GM18873 (cell line): ENCODE measurements at regions not wholly inside any gene's neighbourhood (a gene's known extent, or its start where the extent isn't known, plus 50 kb on each side); places are given as distances from the start of the nearest gene placed in this dataset.
"Not testable (repeated sequence)": the region's sequence is repeated elsewhere in the genome, so short reads cannot be mapped to it uniquely, and the experiment has no call there.

Experiments
- ATAC-seq: cut with Tn5 transposase; IDR thresholded peaks from one replicate; pipeline ENCODE4 v1.9.1; 2021; ENCODE audit warnings: mild to moderate bottlenecking, moderate library complexity, moderate number of reproducible peaks; ENCODE audit not compliant: unreplicated experiment, low FRiP score

DNA sequence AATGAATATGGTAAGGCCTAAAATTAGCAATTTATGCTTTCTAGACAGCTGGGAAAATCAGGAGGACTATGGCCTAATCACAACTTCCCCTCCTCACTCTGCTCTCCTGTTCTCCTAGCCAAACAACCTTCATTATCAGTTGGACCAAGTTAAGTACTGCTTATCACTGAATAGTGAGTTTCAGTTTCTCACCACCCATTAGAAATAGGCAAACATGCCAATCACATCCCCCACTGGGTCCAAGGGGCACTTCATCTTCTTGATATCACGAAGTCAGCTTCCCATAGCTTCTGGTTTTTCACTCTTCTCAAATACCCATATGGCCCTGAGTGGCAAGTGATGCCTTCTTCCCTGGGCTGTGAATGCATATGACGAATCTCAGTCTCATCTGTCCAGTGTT lies 689.6 kb downstream of the SLITRK5 start:
- no peak for ATAC-seq

DNA sequence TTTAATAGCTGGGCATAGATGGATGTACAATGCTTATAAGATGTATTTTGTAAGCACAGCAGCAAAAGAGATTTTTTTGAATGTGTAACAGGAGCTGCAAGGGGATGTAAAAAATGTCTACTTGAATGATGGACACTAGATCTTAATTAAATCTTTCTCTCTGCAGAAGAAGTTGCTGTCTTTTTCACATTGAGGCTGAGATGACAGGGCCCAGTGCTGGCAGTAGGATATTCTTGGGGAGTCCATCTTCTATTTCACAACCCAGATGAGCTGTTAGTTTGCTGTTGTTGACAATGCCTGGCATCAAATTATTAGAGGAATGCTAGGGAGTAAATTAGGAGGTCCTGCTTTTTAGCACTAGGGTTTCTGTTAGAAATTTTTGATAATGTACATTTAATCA lies 698.7 kb downstream of the SLITRK5 start:
- no peak for ATAC-seq

DNA sequence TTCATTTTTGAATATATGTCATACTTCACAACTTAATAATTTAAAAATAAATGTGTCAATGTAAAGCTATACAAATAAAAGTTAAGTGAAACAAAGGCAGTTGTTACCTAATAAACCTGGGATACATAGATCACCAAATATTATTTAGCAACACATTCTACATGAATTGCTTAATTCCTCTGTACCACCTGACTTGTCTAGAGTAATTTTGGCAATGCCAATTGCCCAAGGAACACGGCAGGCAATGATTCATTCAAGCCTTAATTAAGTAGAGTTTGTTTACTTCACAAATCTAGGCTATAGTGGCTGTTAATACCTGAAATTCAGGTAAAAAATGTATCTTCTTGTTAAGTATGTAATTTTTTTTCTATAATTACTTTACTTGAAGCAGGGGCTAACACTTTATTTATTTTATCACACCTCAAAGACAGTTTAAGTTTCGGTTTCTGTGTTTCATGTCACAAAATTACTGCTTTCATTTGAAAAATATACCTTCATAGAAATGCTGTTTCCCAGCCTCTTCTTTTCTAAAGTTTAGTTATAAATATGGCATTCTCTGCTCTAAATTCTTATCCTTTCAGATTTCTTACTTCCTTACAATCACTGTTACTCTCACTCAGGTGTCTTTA lies 705.7 kb downstream of the SLITRK5 start:
- ATAC-seq: no peak

DNA sequence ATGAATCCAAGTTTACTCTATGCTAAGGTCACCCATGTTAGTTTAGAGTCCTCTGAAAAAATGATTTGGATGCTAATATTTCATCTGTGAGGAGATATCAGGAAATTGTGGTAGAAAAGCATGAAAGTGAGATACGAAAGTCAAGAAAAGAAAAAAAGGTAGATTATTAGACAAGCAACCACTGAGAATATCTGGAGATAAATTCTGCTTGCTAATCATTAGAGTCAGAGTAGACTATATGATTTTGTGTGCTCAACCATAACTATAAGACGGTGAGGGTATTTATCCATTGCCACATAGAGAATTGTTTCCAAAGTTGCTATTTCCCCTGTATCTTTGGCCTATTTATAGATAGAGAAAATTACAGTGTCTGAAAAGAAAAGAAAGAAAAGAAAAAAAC lies 706.7 kb downstream of the SLITRK5 start:
- ATAC-seq: no peak

DNA sequence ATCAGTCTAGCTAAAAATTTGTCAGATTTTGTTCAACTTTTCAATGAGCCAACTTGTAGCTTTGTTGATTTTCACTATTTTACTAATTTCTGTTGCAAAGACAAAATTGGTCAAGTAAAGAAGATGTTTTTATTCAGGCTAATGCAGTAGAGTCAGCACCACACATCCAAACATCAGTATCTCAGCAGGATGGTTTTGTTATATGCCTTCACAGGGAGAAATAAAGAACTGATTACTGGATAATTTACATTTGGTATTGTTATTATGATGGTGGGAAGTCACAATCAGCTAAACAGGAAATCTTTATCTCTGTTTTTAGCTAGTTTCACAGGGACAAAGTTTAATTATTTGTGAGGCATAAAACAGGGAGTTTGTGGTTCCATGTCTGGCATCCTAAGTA lies 713.4 kb downstream of the SLITRK5 start:
- ATAC-seq: no peak

DNA sequence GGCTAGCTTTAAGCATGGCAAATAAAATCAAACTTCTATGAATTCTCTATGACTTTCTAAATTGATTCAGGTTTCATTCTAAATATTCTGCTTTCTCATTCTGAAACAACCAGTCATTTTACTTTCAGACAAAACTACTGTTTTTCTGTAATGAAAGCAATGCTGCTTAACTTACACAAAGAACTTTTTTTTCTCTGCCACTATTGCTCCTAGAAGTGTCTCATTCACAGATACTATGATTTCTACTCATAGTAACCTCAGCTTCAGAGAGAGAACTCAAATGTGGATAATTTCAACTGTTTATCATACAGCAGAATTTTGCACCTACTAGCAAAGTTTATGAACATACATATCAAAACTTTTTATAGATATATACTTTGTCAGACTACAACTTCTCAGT lies 724.6 kb downstream of the SLITRK5 start:
- ATAC-seq: no peak

DNA sequence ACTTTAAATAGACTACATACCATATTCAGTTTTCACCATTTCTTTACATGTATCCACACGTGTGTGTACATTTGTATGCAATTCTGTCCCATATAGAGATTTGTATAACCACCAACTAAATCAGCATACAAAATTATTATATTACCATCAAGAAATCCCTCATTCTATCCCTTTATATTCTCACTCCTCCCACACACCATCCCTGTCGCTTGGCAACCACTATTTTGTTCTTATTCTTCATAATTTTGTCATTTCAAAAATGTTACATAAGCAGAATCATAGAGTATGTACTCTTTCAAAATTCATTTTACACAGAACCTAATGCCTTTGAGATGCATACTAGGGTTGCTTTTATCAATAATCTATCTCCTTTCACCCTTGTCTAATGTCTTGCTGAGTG lies 740.5 kb downstream of the SLITRK5 start:
- ATAC-seq: no peak

DNA sequence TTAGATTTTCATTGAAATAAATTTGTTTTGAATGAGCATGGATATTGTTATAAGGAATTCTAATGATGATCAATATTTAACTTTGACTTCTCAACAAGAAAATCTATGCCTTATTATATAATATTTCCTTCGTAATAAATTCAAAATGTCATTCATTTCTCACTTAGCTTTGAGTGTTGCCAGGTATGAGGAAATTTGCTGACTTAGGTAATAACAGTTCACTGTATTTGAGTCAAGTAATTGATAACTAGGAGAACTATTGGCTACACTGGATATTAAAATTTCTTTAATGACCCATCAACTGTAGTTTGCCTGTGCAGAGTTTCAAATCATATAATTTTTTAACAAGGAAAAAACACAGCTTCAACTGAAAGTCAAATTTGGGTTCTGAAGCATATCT lies 746.6 kb downstream of the SLITRK5 start:
- no peak for ATAC-seq

DNA sequence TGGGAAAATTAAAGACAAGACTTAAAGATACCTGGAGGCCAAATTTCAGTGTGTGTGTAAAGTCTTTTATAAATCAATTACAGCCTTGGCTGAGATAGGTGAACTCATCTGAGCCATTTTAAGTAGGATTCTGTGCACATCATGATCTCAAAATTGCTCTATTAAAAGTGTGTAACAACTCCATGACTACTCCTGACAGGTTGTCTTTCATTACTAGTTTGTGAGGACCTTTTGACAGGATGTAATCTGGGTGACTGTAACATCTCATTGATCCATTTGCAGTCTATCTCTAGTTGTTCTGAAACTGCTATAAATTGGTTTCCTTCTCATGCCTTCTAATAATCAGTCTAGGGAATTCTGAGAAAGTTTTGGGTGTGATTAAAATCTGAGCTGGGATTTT lies 753.3 kb downstream of the SLITRK5 start:
- ATAC-seq: no peak

DNA sequence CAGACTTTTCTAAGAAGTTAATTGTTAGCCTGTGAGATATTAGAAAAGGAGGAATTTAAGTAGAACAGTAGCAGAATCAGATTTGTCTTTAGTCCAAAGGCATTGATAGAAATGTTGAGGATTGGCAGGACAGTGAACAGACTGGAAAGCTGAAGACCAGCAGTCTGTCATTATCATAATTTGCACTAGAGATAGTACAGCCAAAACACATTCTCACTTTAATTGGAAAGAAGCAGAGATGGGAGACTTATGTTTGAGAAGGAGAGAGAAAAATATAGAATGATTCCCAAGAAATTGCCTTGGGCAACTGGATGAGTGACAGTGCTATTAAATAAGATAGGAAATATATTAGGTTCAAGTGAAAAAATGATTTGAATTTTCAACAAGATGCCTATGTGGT lies 755.5 kb downstream of the SLITRK5 start:
- ATAC-seq: no peak

DNA sequence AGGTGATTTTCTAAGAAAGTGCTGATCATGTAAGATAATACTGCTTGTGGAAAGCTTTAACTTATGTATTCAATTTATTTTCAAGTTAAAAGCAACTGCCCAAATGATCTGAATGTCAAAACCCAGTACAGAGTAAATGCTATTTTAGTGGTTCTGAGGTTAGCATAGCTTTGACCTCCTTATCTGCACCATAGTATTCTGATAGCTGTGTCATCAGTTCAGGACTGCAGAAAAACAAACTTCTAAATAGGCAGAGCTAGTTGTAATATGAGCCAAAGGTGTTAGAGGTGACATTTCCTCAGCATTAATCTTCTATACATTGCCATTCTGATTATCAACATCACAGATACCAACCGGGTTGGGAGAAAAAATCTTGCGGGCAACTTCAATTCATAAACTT lies 758.7 kb downstream of the SLITRK5 start:
- no peak for ATAC-seq

DNA sequence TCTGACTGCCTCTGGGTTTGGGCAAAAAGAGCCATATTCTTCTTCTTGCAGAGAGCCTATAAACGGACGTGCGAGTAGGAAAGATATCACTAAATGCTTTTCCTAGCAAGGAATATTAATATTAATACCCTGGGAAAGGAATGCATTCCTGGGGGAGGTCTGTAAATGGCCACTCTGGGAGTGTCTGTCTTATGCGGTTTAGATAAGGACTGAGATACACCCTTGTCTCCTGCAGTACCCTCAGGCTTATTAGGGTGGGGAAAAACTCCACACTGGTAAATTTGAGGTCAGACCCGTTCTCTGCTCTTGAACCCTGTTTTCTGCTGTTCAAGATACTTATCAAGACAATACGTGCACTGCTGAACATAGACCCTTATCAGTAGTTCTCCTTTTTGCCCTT lies 763.8 kb downstream of the SLITRK5 start:
- ATAC-seq: no peak

DNA sequence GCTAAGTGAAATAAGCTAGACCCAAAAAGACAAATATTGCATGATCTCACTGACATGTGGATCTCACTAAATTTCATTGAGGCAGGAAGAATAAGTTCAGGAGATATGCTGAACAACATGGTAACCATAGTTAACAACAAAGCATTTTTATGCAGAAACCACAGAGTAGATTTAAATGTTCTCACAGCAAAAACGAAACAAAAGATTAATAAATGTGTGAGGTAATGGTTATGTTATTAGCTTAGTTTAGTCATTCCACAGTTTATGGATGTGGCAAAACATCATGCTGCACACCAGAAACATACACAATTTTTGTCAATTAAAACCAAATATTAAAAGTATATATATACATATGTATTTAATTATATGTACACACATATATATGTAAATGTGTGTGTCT lies 765.8 kb downstream of the SLITRK5 start:
- no peak for ATAC-seq

DNA sequence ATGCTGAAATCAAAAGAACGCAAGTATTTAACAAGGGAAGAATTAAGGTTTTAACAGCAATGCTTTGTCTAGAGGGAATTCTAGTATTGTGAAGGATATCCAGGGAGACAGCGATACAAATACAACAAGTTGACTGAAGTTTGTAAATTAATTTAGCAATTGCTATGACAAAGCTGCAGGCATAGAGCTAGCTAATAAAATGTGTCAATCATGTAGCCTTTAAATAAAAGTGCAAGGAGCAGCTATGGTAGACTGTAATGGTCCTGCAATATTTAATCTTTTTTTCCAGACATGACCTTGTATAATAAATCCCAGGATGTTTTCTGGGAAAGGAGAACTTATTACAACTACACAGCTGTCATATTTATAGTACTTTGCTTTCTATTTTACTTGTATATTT lies 779.3 kb downstream of the SLITRK5 start:
- ATAC-seq: no peak

DNA sequence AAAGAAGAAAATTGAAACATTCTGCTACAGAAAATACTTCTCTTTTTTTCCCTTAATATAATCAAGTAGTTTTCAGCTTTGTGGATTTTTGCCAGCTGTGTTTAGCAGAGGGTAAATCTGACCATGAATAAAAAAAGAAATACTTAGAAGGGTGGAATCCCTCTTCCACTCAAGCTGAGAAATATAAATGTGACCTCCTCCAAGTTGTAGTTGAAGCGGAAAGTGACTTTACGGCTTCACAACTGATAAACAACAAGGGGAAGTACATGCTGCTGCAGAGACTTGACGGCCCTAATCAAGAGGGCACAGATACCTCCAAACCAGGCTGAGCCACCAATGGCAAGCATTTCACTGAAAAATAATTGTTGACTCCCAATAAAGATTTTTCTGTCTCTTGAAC lies 785.0 kb downstream of the SLITRK5 start:
- no peak for ATAC-seq

DNA sequence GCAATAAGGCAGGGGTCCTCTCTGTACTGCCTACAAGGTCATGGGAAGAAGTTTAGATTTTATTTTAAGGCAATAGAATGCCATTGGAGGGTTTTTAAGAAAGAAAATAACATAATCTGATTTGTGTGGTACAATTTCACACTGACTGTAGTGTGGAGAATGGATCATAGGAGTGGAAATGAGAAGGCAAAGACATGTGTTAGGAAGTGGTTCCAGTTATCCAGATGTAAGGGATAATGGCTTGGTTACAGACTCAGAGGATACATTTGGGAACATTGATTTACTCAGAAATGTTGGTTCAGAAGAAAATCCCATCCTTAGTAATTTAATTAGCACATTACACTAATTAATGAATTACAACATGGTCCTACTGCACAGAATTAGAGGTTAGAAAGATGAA lies 788.2 kb downstream of the SLITRK5 start:
- no peak for ATAC-seq

DNA sequence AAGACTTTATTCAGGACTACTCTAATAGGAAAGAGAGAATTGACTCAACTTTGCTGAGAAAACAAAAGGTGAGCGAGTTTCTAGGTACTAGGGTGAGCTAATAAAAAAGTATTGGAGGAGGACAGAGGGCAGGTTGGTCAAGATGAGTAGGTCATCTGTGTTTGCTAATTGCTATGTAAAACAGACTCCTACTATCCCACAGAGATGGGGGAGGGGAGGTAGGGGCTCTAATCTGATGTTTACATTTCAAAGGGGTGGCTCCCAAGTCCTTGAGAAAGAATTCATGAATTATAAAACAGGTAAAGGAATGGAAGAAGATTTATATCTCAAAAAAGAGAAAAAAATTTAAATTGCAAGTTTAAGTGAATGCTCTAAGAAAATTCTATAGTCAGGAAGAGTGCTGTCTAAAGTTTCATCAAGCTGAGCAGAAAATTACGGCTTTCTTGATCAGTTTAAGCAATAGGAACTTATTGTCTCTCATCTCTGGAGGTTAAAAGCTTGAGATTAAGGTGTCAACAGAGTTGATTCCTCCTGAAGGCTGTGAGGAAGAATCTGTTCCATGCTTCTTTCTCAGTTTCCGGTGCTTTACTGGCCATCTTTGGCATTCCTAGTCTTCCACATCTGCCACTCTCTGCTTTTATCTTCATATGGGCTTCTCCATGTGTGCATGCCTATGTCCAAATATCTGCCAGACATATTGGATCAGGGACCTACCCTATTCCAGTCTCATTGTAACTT lies 790.3 kb downstream of the SLITRK5 start:
- no peak for ATAC-seq

DNA sequence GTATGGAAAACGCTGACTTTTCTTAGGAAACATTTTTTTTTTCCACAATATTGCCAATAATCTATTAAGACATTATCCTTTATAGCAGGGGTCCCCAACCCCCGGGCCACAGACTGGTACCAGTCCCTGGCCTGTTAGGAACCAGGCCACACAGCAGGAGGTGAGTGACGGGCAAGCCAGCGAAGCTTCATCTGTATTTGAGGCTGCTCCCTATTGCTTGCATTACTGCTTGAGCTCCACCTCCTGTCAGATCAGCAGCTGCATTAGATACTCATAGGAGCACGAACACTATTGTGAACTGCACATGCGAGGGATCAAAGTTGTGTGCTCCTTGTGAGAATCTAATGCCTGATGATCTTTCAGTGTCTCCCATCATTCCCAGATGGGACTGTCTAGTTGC lies 793.7 kb downstream of the SLITRK5 start:
- ATAC-seq: no peak

DNA sequence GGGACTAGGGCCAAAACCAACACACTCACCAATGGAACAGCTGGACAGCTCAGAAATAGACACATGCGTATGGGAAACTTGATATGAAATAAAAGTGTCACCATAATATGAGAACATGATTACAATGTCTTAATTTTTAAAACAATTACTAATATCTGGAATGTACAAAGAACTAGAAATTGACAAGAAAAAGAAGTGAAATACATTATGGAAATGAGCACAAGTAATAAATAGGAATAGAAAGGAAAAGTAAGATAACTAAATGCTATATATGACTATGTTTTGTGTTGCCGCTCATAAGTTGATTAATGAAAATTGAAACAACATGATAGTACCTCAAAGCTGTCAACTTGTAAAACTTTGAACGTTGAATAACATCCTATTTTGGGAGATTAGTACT lies 801.1 kb downstream of the SLITRK5 start:
- ATAC-seq: no peak

DNA sequence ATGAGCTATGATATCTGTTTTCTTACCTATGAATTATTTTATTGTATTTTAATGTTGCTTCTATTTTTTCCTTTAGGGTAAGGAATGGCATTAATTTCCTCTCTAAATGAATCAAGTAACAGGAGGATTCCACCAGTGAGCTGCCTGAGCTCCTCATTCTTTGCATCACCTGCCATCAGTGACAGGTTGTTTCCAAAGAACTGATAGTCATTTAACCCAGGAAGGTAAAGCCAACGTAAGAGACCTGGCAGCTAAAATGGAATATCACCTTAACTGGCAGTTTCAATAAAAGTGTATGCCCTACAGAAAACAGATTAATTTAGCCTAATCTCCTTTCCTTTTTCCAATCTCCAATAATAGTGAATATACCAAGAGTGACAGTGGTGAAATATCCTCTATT lies 812.0 kb downstream of the SLITRK5 start:
- no peak for ATAC-seq

DNA sequence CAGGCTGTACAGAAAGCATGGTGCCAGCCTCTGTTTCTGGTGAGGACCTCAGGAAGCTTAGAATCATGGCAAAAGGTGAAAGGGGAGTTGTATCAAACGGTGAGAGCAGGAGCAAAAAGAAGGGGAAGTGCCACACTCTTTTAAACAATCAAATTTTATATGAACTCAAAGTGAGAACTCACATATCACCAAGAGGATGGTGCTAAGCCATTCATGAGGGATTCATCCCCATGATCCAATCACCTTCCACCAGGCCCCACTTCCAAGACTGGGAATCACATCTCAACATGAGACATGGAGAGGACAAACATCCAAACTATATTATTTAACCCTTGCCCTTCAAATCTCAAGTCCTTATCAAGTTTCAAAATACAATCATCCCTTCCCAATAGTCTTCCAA lies 836.7 kb downstream of the SLITRK5 start:
- no peak for ATAC-seq

DNA sequence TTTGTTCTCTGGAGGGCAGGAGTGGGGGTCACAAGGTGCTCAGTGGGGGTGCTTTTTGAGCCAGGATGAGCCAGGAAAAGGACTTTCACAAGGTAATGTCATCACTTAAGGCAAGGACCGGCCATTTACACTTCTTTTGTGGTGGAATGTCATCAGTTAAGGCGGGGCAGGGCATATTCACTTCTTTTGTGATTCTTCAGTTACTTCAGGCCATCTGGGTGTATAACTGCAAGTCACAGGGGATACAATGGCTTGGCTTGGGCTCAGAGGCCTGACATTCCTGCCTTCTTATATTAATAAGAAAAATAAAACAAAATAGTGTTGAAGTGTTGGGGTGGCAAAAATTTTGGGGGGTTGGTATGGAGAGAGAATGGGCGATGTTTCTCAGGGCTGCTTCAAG lies 841.8 kb downstream of the SLITRK5 start:
- ATAC-seq: not testable (repeated sequence)
